ENCODE measurements at regions not wholly inside any gene's neighbourhood (a gene's known extent, or its start where the extent isn't known, plus 50 kb on each side); places are given as distances from the start of the nearest gene placed in this dataset.
"Not testable (repeated sequence)": the region's sequence is repeated elsewhere in the genome, so short reads cannot be mapped to it uniquely, and the experiment has no call there.

DNA sequence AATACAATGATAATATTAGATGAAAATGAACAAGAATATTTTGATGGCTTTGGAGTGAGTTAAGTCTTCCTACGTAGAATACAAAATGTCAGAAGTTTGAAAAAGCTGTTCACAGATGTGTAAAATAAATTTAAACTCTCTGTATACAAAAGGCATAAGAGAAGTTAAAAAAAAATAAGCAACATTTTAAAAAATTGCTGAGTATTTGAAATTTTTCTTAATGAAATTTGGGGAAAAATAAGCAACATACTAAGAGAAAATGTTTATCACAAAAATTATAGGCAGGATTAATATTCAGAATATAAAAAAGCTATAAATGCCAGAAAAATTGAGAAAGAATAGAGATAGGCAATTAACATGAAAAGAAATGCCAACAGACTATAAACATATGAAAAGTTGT, 470.7 kb upstream of the TRPC7 start:
- Histone ChIP-seq H3K27ac (ENCODE audit: insufficient read depth, low read length, poor library complexity, severe bottlenecking) (no peak overlapping the region), H3K36me3 (ENCODE audit: control insufficient read depth, insufficient read depth, low read length) (no peaks in the 10 kb centered on the region), H3K9me3 (ENCODE audit: control insufficient read depth in 2 of 2, low read length in 2 of 2) (no peaks in the 10 kb centered on the region), H3K4me1 (ENCODE audit: control insufficient read depth, insufficient read depth, low read length, poor library complexity, severe bottlenecking) (no peaks in the 10 kb centered on the region), H3K27me3 (ENCODE audit: control insufficient read depth, insufficient read depth, low read length) (no peaks in the 10 kb centered on the region), H3K4me3 (ENCODE audit: low read depth, low read length) (no peak overlapping the region)
- H3K4me3 Mint-ChIP-seq = no peak overlapping the region
- peaks cover 0 to 12% (median 6%) of the 10 kb centered on the region in 7 donors for H3K9me3 Mint-ChIP-seq
- DNase-seq (no peak), ATAC-seq (ENCODE audit: low read depth in 2 of 2) (no peak)
- no peaks in the 10 kb centered on the region for H3K36me3 Mint-ChIP-seq
- H3K27ac Mint-ChIP-seq = no peak overlapping the region
- H3K4me1 Mint-ChIP-seq = no peaks in the 10 kb centered on the region
- no peaks in the 10 kb centered on the region for H3K27me3 Mint-ChIP-seq

DNA sequence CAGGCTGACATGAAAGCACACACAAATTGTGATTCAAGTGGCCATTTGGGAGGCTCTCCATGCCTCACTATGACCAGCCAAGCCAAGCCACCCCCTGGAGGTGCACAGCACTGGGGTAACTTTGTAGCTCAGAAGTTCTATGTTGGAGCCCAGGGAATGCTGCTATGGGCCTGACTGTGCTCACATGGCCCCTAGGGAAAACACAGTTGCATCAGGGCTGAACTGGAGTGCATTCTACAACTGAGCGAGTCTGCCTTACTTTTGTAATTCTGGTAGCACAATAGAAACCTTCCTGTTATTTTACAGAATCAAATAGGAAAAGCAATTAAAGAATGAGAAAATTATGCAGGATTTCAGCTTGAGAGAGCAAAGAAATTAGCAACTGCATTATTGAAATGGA, 455.5 kb upstream of the TRPC7 start:
- H3K27ac Mint-ChIP-seq = no peak overlapping the region
- no peaks in the 10 kb centered on the region for H3K36me3 ChIP-seq (ENCODE audit: control insufficient read depth, insufficient read depth, low read length)
- peaks cover 0 to 6% (median 2%) of the 10 kb centered on the region in 7 donors for H3K9me3 Mint-ChIP-seq
- no peak overlapping the region for H3K4me3 ChIP-seq (ENCODE audit: low read depth, low read length)
- H3K4me3 Mint-ChIP-seq = no peak overlapping the region
- no peak overlapping the region for H3K27ac ChIP-seq (ENCODE audit: insufficient read depth, low read length, poor library complexity, severe bottlenecking)
- no peaks in the 10 kb centered on the region for H3K4me1 Mint-ChIP-seq
- no peaks in the 10 kb centered on the region for H3K36me3 Mint-ChIP-seq
- no peaks in the 10 kb centered on the region for H3K9me3 ChIP-seq (ENCODE audit: control insufficient read depth in 2 of 2, low read length in 2 of 2)
- no peak for ATAC-seq (ENCODE audit: low read depth in 2 of 2)
- H3K4me1 ChIP-seq (ENCODE audit: control insufficient read depth, insufficient read depth, low read length, poor library complexity, severe bottlenecking) = no peaks in the 10 kb centered on the region
- H3K27me3 ChIP-seq (ENCODE audit: control insufficient read depth, insufficient read depth, low read length) = no peaks in the 10 kb centered on the region
- H3K27me3 Mint-ChIP-seq = no peaks in the 10 kb centered on the region
- DNase-seq = no peak

DNA sequence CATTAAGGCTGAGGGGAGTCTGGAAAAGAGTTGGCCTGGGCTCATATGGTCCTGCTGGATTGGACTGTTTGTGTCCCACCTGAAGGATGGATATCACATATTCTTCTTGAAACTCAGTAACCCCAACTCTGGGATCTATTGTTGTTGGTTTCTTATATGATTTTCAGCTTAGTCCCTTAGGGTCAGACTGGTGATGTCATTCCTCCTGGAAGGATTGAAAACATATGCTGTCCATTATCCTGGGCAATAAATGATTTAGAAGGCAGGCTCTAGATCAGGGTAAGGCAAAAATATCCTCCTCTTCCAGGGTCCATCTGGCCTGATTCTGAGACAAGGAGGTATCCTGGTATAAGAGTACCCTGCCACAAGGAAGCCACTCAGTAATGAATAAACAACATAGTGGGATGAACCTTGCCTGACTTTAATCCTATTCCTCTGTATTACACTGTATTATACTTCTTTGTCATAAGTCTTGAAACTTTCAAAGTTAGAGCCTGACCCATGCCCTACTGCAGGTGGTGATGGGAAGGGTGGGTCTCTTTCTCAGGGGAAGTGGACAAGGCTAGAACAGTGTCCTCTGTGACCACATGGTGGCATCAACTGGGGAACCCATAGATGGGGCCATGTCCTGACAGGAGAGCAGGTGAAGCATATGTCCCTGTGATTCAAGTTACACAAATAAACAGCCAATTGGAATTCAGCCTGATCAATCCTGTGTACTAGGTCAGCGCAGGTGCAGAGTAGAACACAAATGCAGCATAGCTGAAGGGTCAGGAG, 454.4 kb upstream of the TRPC7 start:
- DNase-seq (no peak), ATAC-seq (ENCODE audit: low read depth in 2 of 2) (no peak)
- Histone ChIP-seq H3K36me3 (ENCODE audit: control insufficient read depth, insufficient read depth, low read length) (no peaks in the 10 kb centered on the region), H3K4me1 (ENCODE audit: control insufficient read depth, insufficient read depth, low read length, poor library complexity, severe bottlenecking) (no peaks in the 10 kb centered on the region), H3K4me3 (ENCODE audit: low read depth, low read length) (no peak overlapping the region), H3K27ac (ENCODE audit: insufficient read depth, low read length, poor library complexity, severe bottlenecking) (no peak overlapping the region), H3K9me3 (ENCODE audit: control insufficient read depth in 2 of 2, low read length in 2 of 2) (no peaks in the 10 kb centered on the region), H3K27me3 (ENCODE audit: control insufficient read depth, insufficient read depth, low read length) (no peaks in the 10 kb centered on the region)
- Mint-ChIP-seq H3K27ac (no peak overlapping the region), H3K9me3 (peaks cover 0 to 6% (median 0%) of the 10 kb centered on the region in 7 donors), H3K4me1 (no peaks in the 10 kb centered on the region), H3K36me3 (no peaks in the 10 kb centered on the region), H3K27me3 (no peaks in the 10 kb centered on the region), H3K4me3 (no peak overlapping the region)

DNA sequence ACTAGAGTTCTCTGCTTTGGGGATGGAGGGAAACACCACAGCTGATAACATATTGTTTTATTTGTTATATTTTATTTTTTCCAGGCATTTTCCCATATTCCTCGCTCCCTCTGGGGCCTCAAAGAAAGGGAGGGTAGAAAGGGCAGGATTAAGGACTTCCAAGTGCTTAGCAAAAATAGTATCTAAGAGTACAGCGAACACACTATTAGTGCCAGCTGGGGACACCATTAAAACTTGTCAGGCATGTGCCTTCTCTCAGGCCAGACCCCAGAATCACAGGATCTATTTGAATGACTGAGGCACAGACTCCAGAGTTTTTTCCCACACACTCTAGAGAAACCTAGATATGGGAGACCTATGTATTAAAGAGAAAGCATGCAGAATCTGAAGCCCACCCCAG, 451.0 kb upstream of the TRPC7 start:
- Histone ChIP-seq H3K9me3 (ENCODE audit: control insufficient read depth in 2 of 2, low read length in 2 of 2) (no peaks in the 10 kb centered on the region), H3K36me3 (ENCODE audit: control insufficient read depth, insufficient read depth, low read length) (no peaks in the 10 kb centered on the region), H3K4me3 (ENCODE audit: low read depth, low read length) (no peak overlapping the region), H3K27me3 (ENCODE audit: control insufficient read depth, insufficient read depth, low read length) (no peaks in the 10 kb centered on the region), H3K27ac (ENCODE audit: insufficient read depth, low read length, poor library complexity, severe bottlenecking) (no peak overlapping the region), H3K4me1 (ENCODE audit: control insufficient read depth, insufficient read depth, low read length, poor library complexity, severe bottlenecking) (no peaks in the 10 kb centered on the region)
- Mint-ChIP-seq H3K27ac (no peak overlapping the region), H3K4me1 (no peaks in the 10 kb centered on the region), H3K36me3 (no peaks in the 10 kb centered on the region), H3K27me3 (no peaks in the 10 kb centered on the region), H3K4me3 (no peak overlapping the region), H3K9me3 (peaks cover 0 to 5% (median 0%) of the 10 kb centered on the region in 7 donors)
- no peak for ATAC-seq (ENCODE audit: low read depth in 2 of 2)
- no peak for DNase-seq

DNA sequence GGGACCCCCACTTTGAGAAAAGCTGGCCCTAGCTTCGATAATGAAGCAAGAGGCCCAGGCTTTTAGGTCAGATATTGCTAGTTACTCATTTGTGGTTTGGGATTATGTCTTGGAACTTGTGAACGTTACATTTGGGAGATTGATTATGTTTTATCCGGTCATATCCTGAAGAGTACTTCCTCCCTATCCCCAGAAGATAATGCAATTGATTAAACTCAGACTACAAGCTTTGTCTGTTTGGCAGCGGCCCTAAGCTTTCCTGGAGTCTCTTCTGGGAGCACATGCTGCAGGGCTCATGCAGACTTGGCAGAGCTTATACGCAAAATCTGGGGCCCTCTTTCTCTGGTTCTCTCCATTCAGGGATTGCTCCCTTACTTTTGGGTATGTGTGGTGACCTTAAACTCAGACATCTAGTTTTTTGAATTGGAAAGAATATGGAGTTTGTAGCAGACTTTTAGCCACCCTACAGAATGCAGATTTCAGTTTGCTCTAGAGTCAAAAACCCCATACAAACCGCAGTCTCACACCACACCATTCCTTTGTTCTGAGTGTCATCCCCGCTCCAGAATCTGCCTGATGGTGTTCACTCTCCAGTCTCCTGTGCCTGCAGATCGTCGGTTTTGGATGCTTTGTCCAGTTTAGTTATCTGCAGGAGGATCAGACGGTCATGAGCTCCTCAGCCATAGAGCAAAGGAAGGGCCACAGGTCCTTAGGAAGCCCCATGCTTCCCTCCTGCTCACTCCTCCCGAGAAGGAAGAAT, 449.5 kb upstream of the TRPC7 start:
- H3K4me1 Mint-ChIP-seq = no peaks in the 10 kb centered on the region

DNA sequence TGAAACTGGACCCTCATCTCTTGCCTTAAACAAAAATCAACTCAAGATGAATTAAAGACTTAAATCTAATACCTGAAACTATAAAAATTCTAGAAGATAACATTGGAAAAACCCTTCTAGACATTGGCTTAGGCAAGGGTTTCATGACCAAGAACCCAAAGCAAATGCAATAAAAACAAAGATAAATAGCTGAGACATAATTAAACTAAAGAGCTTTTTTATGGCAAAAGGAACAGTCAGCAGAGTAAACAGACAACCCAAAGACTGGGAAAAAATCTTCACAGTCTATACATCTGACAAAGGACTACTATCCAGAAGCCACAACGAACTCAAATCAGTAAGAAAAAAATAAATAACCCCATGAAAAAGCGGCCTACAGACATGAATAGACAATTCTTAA, 446.9 kb upstream of the TRPC7 start:
- ATAC-seq (ENCODE audit: low read depth in 2 of 2); H3K27me3 Mint-ChIP-seq; H3K9me3 Mint-ChIP-seq; H3K36me3 ChIP-seq (ENCODE audit: control insufficient read depth, insufficient read depth, low read length); H3K27me3 ChIP-seq (ENCODE audit: control insufficient read depth, insufficient read depth, low read length); H3K4me1 ChIP-seq (ENCODE audit: control insufficient read depth, insufficient read depth, low read length, poor library complexity, severe bottlenecking); H3K27ac ChIP-seq (ENCODE audit: insufficient read depth, low read length, poor library complexity, severe bottlenecking); DNase-seq; H3K4me3 Mint-ChIP-seq; H3K4me1 Mint-ChIP-seq; H3K9me3 ChIP-seq (ENCODE audit: control insufficient read depth in 2 of 2, low read length in 2 of 2); H3K4me3 ChIP-seq (ENCODE audit: low read depth, low read length); H3K27ac Mint-ChIP-seq; H3K36me3 Mint-ChIP-seq: not testable (repeated sequence)

More for the DNA sequence above, 449.5 kb upstream of the TRPC7 start:
- Histone ChIP-seq H3K36me3 (ENCODE audit: control insufficient read depth, insufficient read depth, low read length) (no peaks in the 10 kb centered on the region), H3K4me3 (ENCODE audit: low read depth, low read length) (no peak overlapping the region), H3K4me1 (ENCODE audit: control insufficient read depth, insufficient read depth, low read length, poor library complexity, severe bottlenecking) (no peaks in the 10 kb centered on the region), H3K27ac (ENCODE audit: insufficient read depth, low read length, poor library complexity, severe bottlenecking) (no peak overlapping the region), H3K9me3 (ENCODE audit: control insufficient read depth in 2 of 2, low read length in 2 of 2) (no peaks in the 10 kb centered on the region), H3K27me3 (ENCODE audit: control insufficient read depth, insufficient read depth, low read length) (no peaks in the 10 kb centered on the region)
- Mint-ChIP-seq H3K9me3 (peaks cover 0 to 3% (median 0%) of the 10 kb centered on the region in 7 donors), H3K27ac (no peak overlapping the region), H3K36me3 (no peaks in the 10 kb centered on the region), H3K27me3 (no peaks in the 10 kb centered on the region), H3K4me3 (no peak overlapping the region)
- ATAC-seq (ENCODE audit: low read depth in 2 of 2) (no peak), DNase-seq (no peak)

DNA sequence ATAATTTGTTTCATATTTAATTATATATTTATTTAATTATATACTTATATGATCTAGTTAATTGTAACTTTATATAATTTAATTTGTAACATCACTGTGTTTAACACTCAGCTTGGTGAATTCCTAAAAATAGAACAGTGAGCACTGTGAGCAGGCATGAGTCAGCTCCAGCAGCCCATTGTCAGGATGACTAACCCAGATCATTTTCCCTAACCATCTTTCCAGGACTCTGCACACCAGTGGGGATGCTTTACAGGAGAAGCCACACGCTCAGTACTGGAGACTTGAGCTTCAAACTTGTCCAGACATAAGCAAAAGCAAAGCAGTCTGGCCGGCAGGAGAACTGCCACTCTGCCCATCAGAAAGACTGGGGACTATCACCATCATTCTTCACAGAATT, 446.2 kb upstream of the TRPC7 start:
- no peaks in the 10 kb centered on the region for H3K36me3 ChIP-seq (ENCODE audit: control insufficient read depth, insufficient read depth, low read length)
- ATAC-seq (ENCODE audit: low read depth in 2 of 2) = no peak
- no peaks in the 10 kb centered on the region for H3K27me3 ChIP-seq (ENCODE audit: control insufficient read depth, insufficient read depth, low read length)
- H3K27me3 Mint-ChIP-seq = peaks cover 5% of the 10 kb centered on the region
- no peak overlapping the region for H3K27ac Mint-ChIP-seq
- DNase-seq = no peak
- no peak overlapping the region for H3K4me3 Mint-ChIP-seq
- H3K9me3 ChIP-seq (ENCODE audit: control insufficient read depth in 2 of 2, low read length in 2 of 2) = no peaks in the 10 kb centered on the region
- no peaks in the 10 kb centered on the region for H3K36me3 Mint-ChIP-seq
- no peak overlapping the region for H3K4me3 ChIP-seq (ENCODE audit: low read depth, low read length)
- H3K4me1 ChIP-seq (ENCODE audit: control insufficient read depth, insufficient read depth, low read length, poor library complexity, severe bottlenecking) = no peaks in the 10 kb centered on the region
- peaks cover 0 to 10% (median 0%) of the 10 kb centered on the region in 7 donors for H3K9me3 Mint-ChIP-seq
- no peak overlapping the region for H3K27ac ChIP-seq (ENCODE audit: insufficient read depth, low read length, poor library complexity, severe bottlenecking)
- no peaks in the 10 kb centered on the region for H3K4me1 Mint-ChIP-seq

DNA sequence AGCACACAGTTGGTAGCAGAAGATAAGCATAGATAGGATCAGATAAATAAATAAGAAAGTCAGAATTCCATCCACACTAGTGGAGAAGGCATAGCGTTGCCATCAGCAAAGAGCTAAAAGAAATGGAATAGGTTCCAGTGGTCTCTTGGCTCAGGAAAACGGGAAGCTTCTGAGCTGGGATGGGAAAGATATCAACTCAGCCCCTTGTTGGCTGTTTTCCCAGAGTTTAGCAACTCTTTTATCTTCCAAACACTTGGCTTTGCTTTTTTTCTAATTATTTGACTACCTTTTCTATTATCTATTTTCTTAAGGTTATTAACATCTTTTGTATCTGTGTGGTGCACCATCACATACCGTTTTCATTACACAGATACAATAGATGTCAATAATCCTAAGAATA, 445.7 kb upstream of the TRPC7 start:
- Histone ChIP-seq H3K9me3 (ENCODE audit: control insufficient read depth in 2 of 2, low read length in 2 of 2) (no peaks in the 10 kb centered on the region), H3K27me3 (ENCODE audit: control insufficient read depth, insufficient read depth, low read length) (no peaks in the 10 kb centered on the region), H3K4me3 (ENCODE audit: low read depth, low read length) (no peak overlapping the region), H3K36me3 (ENCODE audit: control insufficient read depth, insufficient read depth, low read length) (no peaks in the 10 kb centered on the region), H3K4me1 (ENCODE audit: control insufficient read depth, insufficient read depth, low read length, poor library complexity, severe bottlenecking) (no peaks in the 10 kb centered on the region), H3K27ac (ENCODE audit: insufficient read depth, low read length, poor library complexity, severe bottlenecking) (no peak overlapping the region)
- H3K4me3 Mint-ChIP-seq = no peak overlapping the region
- no peak overlapping the region for H3K27ac Mint-ChIP-seq
- peaks cover 5% of the 10 kb centered on the region for H3K27me3 Mint-ChIP-seq
- H3K9me3 Mint-ChIP-seq = peaks cover 0 to 10% (median 0%) of the 10 kb centered on the region in 7 donors
- H3K4me1 Mint-ChIP-seq = no peaks in the 10 kb centered on the region
- H3K36me3 Mint-ChIP-seq = no peaks in the 10 kb centered on the region
- no peak for ATAC-seq (ENCODE audit: low read depth in 2 of 2)
- DNase-seq = no peak
